ENCODE measurements at regions not wholly inside any gene's neighbourhood (a gene's known extent, or its start where the extent isn't known, plus 50 kb on each side); places are given as distances from the start of the nearest gene placed in this dataset.

DNA sequence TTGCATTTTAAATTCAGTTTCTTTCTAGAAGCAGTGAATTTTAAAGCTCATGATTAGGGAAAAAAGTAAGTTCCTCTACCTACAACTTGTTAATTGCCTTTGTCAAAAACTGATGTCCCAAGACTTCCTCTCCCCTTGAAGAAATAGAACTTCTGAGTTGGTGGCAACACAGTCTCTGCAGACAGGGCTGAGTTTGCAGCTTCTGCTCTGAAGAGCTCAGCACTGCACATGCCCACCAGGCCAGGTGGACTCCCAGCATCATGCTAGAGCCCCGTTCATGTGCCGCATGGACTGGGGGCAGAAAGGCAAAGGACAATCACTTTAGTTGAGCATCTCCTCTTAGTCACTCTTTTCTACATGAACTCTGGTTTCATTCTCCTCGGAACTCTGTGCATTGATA lies 620.1 kb downstream of the VRK1 start:
- TF ChIP-seq CTCF (IDR thresholded peaks at IDR 0.05) (no peak), ZFX (IDR thresholded peaks at IDR 0.05; ENCODE audit: borderline replicate concordance) (no peak)
